Ishikawa (cell line): ENCODE measurements at regions not wholly inside any gene's neighbourhood (a gene's known extent, or its start where the extent isn't known, plus 50 kb on each side); places are given as distances from the start of the nearest gene placed in this dataset.

Source experiments
- CEBPB ChIP-seq: IDR thresholded peaks from 2 replicates; pipeline ENCODE4 v1.6.1; 2012
- YY1 ChIP-seq: IDR thresholded peaks from 2 replicates; pipeline ENCODE4 v1.6.1; 2012; ENCODE audit warnings: low read depth
- TF ChIP-seq, protein P1 (sequence below): IDR thresholded peaks from 2 replicates; pipeline ENCODE4 v1.6.1; 2012

DNA sequence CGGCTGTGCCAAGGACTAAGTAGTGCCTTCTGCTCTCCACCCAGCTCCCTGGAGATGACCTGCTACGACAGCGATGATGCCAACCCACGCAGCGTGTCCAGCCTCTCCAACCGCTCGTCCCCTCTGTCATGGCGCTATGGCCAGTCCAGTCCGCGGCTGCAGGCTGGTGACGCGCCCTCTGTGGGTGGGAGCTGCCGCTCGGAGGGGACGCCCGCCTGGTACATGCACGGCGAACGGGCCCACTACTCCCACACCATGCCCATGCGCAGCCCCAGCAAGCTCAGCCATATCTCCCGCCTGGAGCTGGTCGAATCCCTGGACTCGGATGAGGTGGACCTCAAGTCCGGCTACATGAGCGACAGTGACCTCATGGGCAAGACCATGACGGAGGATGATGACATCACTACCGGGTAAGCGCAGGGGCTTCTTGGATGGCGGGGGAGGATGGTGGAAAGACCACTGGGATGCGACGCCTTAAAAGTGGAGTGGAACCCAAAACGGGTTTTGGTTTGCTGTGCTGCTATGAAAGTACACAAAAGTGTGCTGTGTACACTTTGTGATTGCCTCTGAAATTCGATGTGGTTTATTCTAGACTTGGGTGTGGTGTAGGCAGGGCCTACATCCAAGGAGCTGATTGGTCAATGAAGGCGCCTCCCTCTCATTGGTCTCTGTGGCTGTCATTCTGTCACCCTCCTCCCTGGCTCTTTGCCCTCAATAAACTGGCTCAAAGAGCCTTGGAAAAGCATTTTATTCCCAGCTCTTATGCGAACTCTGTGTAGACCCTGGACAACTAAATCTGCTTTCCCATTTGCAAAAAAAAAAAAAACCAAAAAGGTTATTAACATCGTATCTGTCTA is 110.4 kb upstream of the IPO9 start:
- TF ChIP-seq YY1 = no peak
- no peak for TF ChIP-seq CEBPB
- TF ChIP-seq, protein P1, sequence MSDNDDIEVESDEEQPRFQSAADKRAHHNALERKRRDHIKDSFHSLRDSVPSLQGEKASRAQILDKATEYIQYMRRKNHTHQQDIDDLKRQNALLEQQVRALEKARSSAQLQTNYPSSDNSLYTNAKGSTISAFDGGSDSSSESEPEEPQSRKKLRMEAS = no peak
